Activated naive CD4-positive, alpha-beta T cell treated with anti-CD3 and anti-CD28 coated beads, Interleukin-2, amount 10 ng/mL, durations not matched to agents 7 days and 5 days (primary cell): ENCODE measurements at regions not wholly inside any gene's neighbourhood (a gene's known extent, or its start where the extent isn't known, plus 50 kb on each side); places are given as distances from the start of the nearest gene placed in this dataset.

Experiments used
- CTCF ChIA-PET: fragments of 350-600 bp; sonication (Branson Sonifier 250); formaldehyde crosslinking; loops from one replicate; lab custom pipeline; 2021; ENCODE audit warnings: antibody characterized with exemption; lab: Charles Lee
- DNase-seq: peaks from one replicate; pipeline ENCODE4 v3.0.0-alpha.2; 2020
- H3K27ac Mint-ChIP-seq: one replicate; pipeline ENCODE4 v1.8.0; 2021; ENCODE audit warnings: mild to moderate bottlenecking, moderate library complexity, mixed read lengths
- H3K27me3 Mint-ChIP-seq: one replicate; pipeline ENCODE4 v1.8.0; 2021; ENCODE audit warnings: mild to moderate bottlenecking, mixed read lengths
- H3K36me3 Mint-ChIP-seq: one replicate; pipeline ENCODE4 v1.8.0; 2021; ENCODE audit warnings: mixed read lengths
- H3K4me1 Mint-ChIP-seq: one replicate; pipeline ENCODE4 v1.8.0; 2021; ENCODE audit warnings: mixed read lengths
- H3K4me3 Mint-ChIP-seq: one replicate; pipeline ENCODE4 v1.8.0; 2021; ENCODE audit warnings: mild to moderate bottlenecking, moderate library complexity, mixed read lengths
- H3K9me3 Mint-ChIP-seq: one replicate; pipeline ENCODE4 v1.8.0; 2021; ENCODE audit warnings: mixed read lengths

- H3K27me3 Mint-ChIP-seq, result no peaks in the 10 kb centered on the region
Observed at GRCh38 chr4:62279689-62280088, 1079.6 kb downstream of the ADGRL3 start.

GRCh38 chr4:62275470-62275869 is 1075.3 kb downstream of the ADGRL3 start:
- H3K4me1 Mint-ChIP-seq, result no peaks in the 10 kb centered on the region
- no peaks in the 10 kb centered on the region for H3K36me3 Mint-ChIP-seq
- H3K27me3 Mint-ChIP-seq, result no peaks in the 10 kb centered on the region
- CTCF ChIA-PET, result no interaction called here
- no peak for DNase-seq
- no peak overlapping the region for H3K27ac Mint-ChIP-seq
- H3K9me3 Mint-ChIP-seq, result peaks cover 13% of the 10 kb centered on the region
- no peak overlapping the region for H3K4me3 Mint-ChIP-seq

More at GRCh38 chr4:62279689-62280088, 1079.6 kb downstream of the ADGRL3 start:
- H3K9me3 Mint-ChIP-seq, result peaks cover 8% of the 10 kb centered on the region
- H3K4me1 Mint-ChIP-seq, result no peaks in the 10 kb centered on the region
- DNase-seq, result no peak
- no peak overlapping the region for H3K27ac Mint-ChIP-seq
- CTCF ChIA-PET, result no interaction called here
- no peak overlapping the region for H3K4me3 Mint-ChIP-seq
- H3K36me3 Mint-ChIP-seq, result no peaks in the 10 kb centered on the region

GRCh38 chr4:62274782-62275181 is 1074.7 kb downstream of the ADGRL3 start:
- Mint-ChIP-seq H3K27me3 (no peaks in the 10 kb centered on the region), H3K4me1 (no peaks in the 10 kb centered on the region), H3K9me3 (peaks cover 14% of the 10 kb centered on the region), H3K36me3 (no peaks in the 10 kb centered on the region), H3K4me3 (no peak overlapping the region), H3K27ac (no peak overlapping the region)
- no peak for DNase-seq
- CTCF ChIA-PET, result no interaction called here

- no peaks in the 10 kb centered on the region for H3K4me1 Mint-ChIP-seq
- no peak overlapping the region for H3K4me3 Mint-ChIP-seq
- CTCF ChIA-PET, result no interaction called here
Observed at GRCh38 chr4:62271107-62271506, 1071.0 kb downstream of the ADGRL3 start.

GRCh38 chr4:62269918-62270317 is 1069.8 kb downstream of the ADGRL3 start:
- H3K4me3 Mint-ChIP-seq, result no peak overlapping the region
- H3K4me1 Mint-ChIP-seq, result no peaks in the 10 kb centered on the region
- CTCF ChIA-PET, result no interaction called here
- H3K27ac Mint-ChIP-seq, result no peak overlapping the region
- no peaks in the 10 kb centered on the region for H3K36me3 Mint-ChIP-seq
- H3K27me3 Mint-ChIP-seq, result no peaks in the 10 kb centered on the region
- H3K9me3 Mint-ChIP-seq, result peaks cover 17% of the 10 kb centered on the region
- DNase-seq, result no peak

More at GRCh38 chr4:62271107-62271506, 1071.0 kb downstream of the ADGRL3 start:
- Mint-ChIP-seq H3K36me3 (no peaks in the 10 kb centered on the region), H3K27ac (no peak overlapping the region), H3K9me3 (peaks cover 17% of the 10 kb centered on the region), H3K27me3 (no peaks in the 10 kb centered on the region)
- no peak for DNase-seq

- Mint-ChIP-seq H3K27ac (no peak overlapping the region), H3K4me1 (no peaks in the 10 kb centered on the region), H3K27me3 (no peaks in the 10 kb centered on the region), H3K36me3 (no peaks in the 10 kb centered on the region), H3K4me3 (no peak overlapping the region), H3K9me3 (no peaks in the 10 kb centered on the region)
- CTCF ChIA-PET, result no interaction called here
- DNase-seq, result no peak
Observed at GRCh38 chr4:62263454-62263853, 1063.3 kb downstream of the ADGRL3 start.

GRCh38 chr4:62262676-62263075 is 1062.5 kb downstream of the ADGRL3 start:
- Mint-ChIP-seq H3K9me3 (no peaks in the 10 kb centered on the region), H3K4me3 (no peak overlapping the region), H3K27ac (no peak overlapping the region), H3K27me3 (no peaks in the 10 kb centered on the region), H3K4me1 (no peaks in the 10 kb centered on the region), H3K36me3 (no peaks in the 10 kb centered on the region)
- DNase-seq, result no peak
- CTCF ChIA-PET, result no interaction called here

- no peak for DNase-seq
- Mint-ChIP-seq H3K4me1 (no peaks in the 10 kb centered on the region), H3K27ac (no peak overlapping the region), H3K27me3 (no peaks in the 10 kb centered on the region), H3K9me3 (no peaks in the 10 kb centered on the region), H3K4me3 (no peak overlapping the region), H3K36me3 (no peaks in the 10 kb centered on the region)
- CTCF ChIA-PET, result no interaction called here
Observed at GRCh38 chr4:62260254-62260653, 1060.1 kb downstream of the ADGRL3 start.

GRCh38 chr4:62256479-62256878 is 1056.4 kb downstream of the ADGRL3 start:
- Mint-ChIP-seq H3K36me3 (no peaks in the 10 kb centered on the region), H3K27me3 (no peaks in the 10 kb centered on the region), H3K27ac (no peak overlapping the region), H3K4me1 (no peaks in the 10 kb centered on the region), H3K4me3 (no peak overlapping the region), H3K9me3 (peaks cover 2% of the 10 kb centered on the region)
- CTCF ChIA-PET, result no interaction called here
- DNase-seq, result no peak

- no peaks in the 10 kb centered on the region for H3K36me3 Mint-ChIP-seq
- peaks cover 2% of the 10 kb centered on the region for H3K9me3 Mint-ChIP-seq
- no peak overlapping the region for H3K4me3 Mint-ChIP-seq
- H3K4me1 Mint-ChIP-seq, result no peaks in the 10 kb centered on the region
- H3K27ac Mint-ChIP-seq, result no peak overlapping the region
- H3K27me3 Mint-ChIP-seq, result no peaks in the 10 kb centered on the region
- CTCF ChIA-PET, result no interaction called here
- DNase-seq, result no peak
Observed at GRCh38 chr4:62252728-62253127, 1052.6 kb downstream of the ADGRL3 start.

- DNase-seq, result no peak
- CTCF ChIA-PET, result no interaction called here
- H3K4me3 Mint-ChIP-seq, result no peak overlapping the region
Observed at GRCh38 chr4:62250100-62250499, 1050.0 kb downstream of the ADGRL3 start.

GRCh38 chr4:62243895-62244294 is 1043.8 kb downstream of the ADGRL3 start:
- Mint-ChIP-seq H3K4me3 (no peak overlapping the region), H3K4me1 (no peaks in the 10 kb centered on the region), H3K36me3 (no peaks in the 10 kb centered on the region), H3K27ac (no peak overlapping the region), H3K9me3 (peaks cover 5% of the 10 kb centered on the region), H3K27me3 (no peaks in the 10 kb centered on the region)
- DNase-seq, result no peak
- CTCF ChIA-PET, result no interaction called here

More at GRCh38 chr4:62250100-62250499, 1050.0 kb downstream of the ADGRL3 start:
- Mint-ChIP-seq H3K27me3 (no peaks in the 10 kb centered on the region), H3K36me3 (no peaks in the 10 kb centered on the region), H3K9me3 (peaks cover 2% of the 10 kb centered on the region), H3K4me1 (no peaks in the 10 kb centered on the region), H3K27ac (no peak overlapping the region)

- Mint-ChIP-seq H3K27ac (no peak overlapping the region), H3K4me1 (no peaks in the 10 kb centered on the region), H3K4me3 (no peak overlapping the region), H3K36me3 (no peaks in the 10 kb centered on the region), H3K27me3 (no peaks in the 10 kb centered on the region), H3K9me3 (peaks cover 8% of the 10 kb centered on the region)
- DNase-seq, result no peak
- CTCF ChIA-PET, result no interaction called here
Observed at GRCh38 chr4:62235911-62236310, 1035.8 kb downstream of the ADGRL3 start.

GRCh38 chr4:62232814-62233213 is 1032.7 kb downstream of the ADGRL3 start:
- H3K4me3 Mint-ChIP-seq, result no peak overlapping the region

GRCh38 chr4:62231994-62232393 is 1031.9 kb downstream of the ADGRL3 start:
- H3K27me3 Mint-ChIP-seq, result no peaks in the 10 kb centered on the region
- no peak for DNase-seq
- H3K4me1 Mint-ChIP-seq, result no peaks in the 10 kb centered on the region
- CTCF ChIA-PET, result no interaction called here
- H3K4me3 Mint-ChIP-seq, result no peak overlapping the region
- no peaks in the 10 kb centered on the region for H3K36me3 Mint-ChIP-seq
- H3K9me3 Mint-ChIP-seq, result peaks cover 4% of the 10 kb centered on the region
- no peak overlapping the region for H3K27ac Mint-ChIP-seq

More at GRCh38 chr4:62232814-62233213, 1032.7 kb downstream of the ADGRL3 start:
- Mint-ChIP-seq H3K27me3 (no peaks in the 10 kb centered on the region), H3K27ac (no peak overlapping the region), H3K9me3 (peaks cover 4% of the 10 kb centered on the region), H3K4me1 (no peaks in the 10 kb centered on the region), H3K36me3 (no peaks in the 10 kb centered on the region)
- DNase-seq, result no peak
- CTCF ChIA-PET, result no interaction called here

GRCh38 chr4:62226082-62226481 is 1026.0 kb downstream of the ADGRL3 start:
- DNase-seq, result no peak
- H3K4me1 Mint-ChIP-seq, result no peaks in the 10 kb centered on the region
- H3K36me3 Mint-ChIP-seq, result no peaks in the 10 kb centered on the region
- peaks cover 7% of the 10 kb centered on the region for H3K9me3 Mint-ChIP-seq
- H3K27ac Mint-ChIP-seq, result no peak overlapping the region
- CTCF ChIA-PET, result no interaction called here
- no peaks in the 10 kb centered on the region for H3K27me3 Mint-ChIP-seq
- H3K4me3 Mint-ChIP-seq, result no peak overlapping the region
